CD4-positive, alpha-beta T cell treated with Interleukin-10 for 1 hour (primary cell): ENCODE measurements at regions not wholly inside any gene's neighbourhood (a gene's known extent, or its start where the extent isn't known, plus 50 kb on each side); places are given as distances from the start of the nearest gene placed in this dataset.
"Not testable (repeated sequence)": the region's sequence is repeated elsewhere in the genome, so short reads cannot be mapped to it uniquely, and the experiment has no call there.

Source experiments
- DNase-seq: peaks from one replicate; pipeline ENCODE4 v3.0.0-alpha.2; 2020

GRCh38 chr5:75002271-75002670, 50.1 kb downstream of the GCNT4 start:
- no peak for DNase-seq

GRCh38 chr5:74995926-74996325, 56.4 kb downstream of the GCNT4 start:
- no peak for DNase-seq

DNA sequence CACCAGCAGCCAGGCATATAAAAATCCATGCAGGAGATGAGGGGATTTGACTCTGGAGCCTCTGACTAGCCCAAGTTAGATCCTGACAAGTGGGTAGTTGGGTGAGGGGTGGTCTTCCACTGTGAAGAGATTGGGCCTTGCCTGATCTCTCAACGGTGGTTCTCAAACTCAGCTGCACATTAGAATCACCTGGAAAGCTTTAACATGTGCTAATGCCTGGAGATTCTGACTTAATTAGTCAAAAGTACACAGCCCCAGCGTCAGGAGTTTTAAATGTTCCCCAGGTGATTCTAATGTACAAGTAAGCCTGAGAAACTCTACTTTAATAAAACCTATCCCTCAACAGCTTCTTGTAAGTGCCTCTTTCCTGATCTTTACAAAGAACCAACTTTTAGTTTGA, 57.5 kb downstream of the GCNT4 start:
- DNase-seq = no peak

DNA sequence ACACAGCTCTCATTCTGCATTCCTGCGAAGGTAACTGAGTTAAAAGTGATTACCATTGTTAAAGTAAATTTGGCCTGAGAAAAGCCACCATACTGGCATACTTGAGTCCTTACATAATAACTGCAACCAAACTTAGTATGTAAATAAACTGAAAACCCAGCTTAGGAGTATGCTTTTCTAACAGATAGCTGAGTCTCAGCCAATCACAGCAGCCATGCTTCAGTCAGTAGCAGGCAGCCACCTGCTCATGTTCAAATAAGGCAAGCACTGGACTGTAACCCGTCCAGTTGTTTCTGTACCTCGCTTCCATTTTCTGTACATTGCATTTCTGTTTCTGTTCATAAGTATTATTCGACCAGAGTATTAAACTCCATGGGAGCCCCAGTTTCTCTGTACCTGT, 58.6 kb downstream of the GCNT4 start:
- no peak for DNase-seq

GRCh38 chr5:74992791-74993190, 59.6 kb downstream of the GCNT4 start:
- no peak for DNase-seq

- DNase-seq = no peak
Measured at GRCh38 chr5:74991522-74991921, 60.8 kb downstream of the GCNT4 start.

DNA sequence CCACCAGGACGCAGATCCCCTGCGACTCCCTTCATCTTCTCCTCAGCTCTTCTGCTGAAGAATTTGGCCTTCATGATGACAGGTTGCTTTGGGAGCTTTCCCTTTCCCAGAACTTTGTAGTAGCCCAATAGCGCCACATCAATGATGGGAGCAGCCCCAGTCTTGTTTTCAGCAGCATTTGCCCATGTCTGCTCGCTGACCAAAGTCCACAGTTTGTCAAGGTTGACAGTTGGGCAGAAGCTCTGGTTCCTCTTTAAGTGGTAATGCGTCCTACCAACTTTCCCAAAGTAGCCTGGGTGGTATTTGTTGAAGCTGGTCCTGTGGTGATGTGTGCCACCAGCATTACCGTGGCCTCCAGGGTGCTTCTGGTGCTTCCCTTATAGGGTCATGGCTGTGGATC, 62.2 kb downstream of the GCNT4 start:
- DNase-seq = no peak

- DNase-seq = no peak
Measured at GRCh38 chr5:74988273-74988983, 63.9 kb downstream of the GCNT4 start.

DNA sequence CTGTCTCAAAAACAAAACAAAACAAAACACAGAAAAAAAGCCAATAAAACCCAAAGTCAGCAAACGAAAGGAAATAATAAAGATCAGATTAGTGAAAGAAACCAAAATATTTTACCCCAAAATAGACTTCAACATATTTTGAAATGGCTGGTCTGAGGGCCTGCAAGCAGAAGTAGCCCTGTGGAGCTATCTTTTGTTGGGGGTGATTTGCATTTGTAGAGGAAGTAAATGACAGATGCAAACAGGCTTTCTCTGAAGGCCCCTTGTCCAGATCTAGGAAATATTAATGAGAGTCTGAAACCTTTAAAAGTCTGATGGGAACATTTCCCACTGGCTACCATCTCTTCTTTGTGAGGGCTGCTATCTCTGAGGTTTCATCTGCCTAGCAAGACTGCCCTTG, 74.0 kb downstream of the GCNT4 start:
- no peak for DNase-seq

DNA sequence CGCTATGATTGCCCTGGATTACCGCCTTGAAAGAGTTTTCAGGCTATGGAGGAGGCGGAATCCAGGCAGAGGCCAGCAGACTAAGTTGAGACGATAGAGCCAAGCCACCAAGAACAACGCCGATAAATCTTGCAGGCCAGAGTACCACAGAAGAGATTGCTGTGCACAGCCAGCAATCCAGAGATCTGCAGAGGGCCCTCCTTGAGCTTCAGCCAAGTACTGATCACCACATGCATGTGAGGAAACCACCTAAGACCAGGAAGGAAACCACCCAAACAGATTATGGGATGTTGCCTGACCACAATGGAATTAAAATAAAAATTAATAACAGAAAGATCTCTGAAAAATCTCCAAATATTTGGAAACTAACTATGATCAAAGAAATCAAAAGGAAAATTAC, 74.9 kb downstream of the GCNT4 start:
- DNase-seq = no peak

GRCh38 chr5:74976651-74977050, 75.7 kb downstream of the GCNT4 start:
- no peak for DNase-seq

- no peak for DNase-seq
Measured at GRCh38 chr5:74975582-74975981, 76.8 kb downstream of the GCNT4 start.

- DNase-seq = peak; percentile 43
Measured at GRCh38 chr5:74974451-74975091, 77.8 kb downstream of the GCNT4 start.

DNA sequence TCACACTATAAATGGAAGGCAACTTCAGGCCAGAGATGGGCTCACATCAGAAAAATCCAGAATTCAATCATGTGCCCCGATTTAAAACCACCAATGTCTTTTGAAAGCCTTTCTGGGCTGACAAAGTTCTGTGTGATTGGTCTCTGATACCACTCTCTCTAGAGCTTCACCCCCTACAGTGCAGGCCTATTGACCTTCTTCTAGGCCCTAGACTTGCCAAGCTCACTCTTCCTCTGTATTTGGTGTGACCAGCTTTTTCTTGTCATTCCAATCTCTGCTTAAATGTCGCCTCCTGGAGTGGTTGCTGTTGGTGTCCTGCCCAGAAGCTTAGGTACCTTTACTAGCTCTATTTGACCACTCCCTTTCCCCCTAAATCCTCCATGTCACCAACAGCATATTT, 78.7 kb downstream of the GCNT4 start:
- DNase-seq = no peak

- DNase-seq = no peak
Measured at GRCh38 chr5:74971947-74972460, 80.4 kb downstream of the GCNT4 start.

DNA sequence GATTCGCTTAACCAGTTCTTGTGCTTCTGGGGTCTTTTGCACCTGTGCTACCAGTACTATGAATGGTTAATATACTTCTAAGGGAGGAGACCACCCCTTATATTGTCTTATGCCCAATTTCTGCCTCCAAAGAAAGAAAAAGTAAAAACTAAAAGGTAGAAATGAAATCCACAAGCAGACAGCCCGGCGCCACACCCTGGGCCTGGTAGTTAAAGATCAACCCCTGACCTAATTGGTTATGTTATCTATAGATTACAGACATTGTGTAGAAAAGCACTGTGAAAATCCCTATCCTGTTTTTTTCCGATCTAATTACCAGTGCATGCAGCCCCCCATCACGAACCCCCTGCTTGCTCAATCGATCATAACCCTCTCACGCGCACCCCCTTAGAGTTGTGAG, 81.5 kb downstream of the GCNT4 start:
- DNase-seq = not testable (repeated sequence)

DNA sequence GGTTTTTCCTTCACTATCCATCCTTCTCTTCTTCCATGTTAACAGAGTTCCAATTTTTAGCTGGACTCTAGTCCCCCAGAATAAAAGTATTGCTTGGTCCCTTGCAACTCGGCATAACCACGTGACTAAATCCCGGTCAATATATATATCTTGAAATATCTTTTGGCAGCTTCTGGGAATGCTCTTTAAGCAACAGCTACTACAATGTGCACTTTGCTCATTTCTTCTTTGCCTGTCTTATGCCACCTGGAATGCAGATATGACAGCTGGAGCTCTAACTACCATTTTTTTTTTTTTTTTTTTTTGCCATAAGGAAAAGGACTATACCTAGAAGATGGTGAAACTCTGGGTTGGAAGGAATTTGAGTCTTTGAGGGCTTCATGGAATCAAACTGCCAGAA, 82.6 kb downstream of the GCNT4 start:
- DNase-seq = no peak

DNA sequence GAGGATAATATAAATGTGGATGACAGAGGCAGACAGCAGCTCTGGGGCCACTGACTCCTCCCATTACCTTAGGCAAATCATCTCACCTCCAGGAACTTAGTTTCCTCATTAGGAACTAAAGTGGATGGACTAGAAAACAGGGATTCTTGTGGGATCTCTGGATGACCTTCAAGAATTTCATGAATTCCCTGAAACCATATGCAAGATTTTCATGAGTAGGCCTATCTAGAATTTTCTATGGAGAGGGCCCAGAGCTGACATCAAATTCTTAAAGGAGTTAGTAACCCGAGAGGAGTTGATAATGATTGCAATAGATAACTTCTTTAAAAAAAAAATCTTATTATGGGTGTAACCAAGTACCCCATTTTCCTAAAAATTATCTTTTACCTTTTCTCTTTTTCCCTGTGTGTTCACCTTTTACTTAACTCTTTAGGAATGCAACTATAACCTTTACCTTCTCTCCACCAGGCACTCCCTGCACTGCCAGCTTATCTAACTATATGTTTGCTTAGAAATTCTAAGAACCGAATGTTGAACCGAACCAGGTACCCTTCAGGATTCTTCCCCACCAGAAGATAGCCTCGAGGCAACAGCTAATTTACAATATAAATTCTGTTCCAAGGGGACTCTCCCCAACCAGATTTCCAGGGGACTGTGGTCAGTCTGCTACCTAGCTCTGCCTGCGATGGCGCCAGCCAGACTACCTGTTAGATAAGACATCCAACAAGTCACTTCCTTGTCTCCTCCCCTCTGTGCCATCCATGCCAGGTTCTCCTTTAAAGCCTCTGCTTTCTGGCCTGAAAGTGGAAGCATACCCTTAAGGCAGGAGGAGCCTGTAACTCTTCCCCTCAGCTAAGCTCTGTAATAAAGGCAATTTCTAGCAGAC, 86.0 kb downstream of the GCNT4 start:
- DNase-seq = no peak

GRCh38 chr5:74963407-74963806, 89.0 kb downstream of the GCNT4 start:
- DNase-seq = no peak

DNA sequence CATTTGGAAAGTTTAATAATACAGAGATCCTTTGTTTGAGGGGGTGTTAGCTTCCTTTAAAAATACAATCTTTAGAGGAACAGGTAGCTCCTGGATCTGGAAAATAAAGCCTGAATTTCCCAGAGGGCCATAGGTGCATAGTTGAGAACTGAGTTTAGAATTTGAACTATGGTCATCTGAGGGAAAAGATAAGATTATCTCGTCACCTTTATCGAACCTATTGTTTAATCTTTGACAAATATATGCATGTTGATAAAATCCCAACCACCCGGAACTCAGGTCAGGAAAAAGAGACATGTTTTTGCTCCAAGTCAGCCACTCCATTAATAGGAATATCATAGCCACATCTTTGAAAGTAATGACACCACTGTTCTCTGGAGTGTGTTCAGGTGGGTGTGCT, 91.7 kb upstream of the FAM169A start:
- DNase-seq = no peak

DNA sequence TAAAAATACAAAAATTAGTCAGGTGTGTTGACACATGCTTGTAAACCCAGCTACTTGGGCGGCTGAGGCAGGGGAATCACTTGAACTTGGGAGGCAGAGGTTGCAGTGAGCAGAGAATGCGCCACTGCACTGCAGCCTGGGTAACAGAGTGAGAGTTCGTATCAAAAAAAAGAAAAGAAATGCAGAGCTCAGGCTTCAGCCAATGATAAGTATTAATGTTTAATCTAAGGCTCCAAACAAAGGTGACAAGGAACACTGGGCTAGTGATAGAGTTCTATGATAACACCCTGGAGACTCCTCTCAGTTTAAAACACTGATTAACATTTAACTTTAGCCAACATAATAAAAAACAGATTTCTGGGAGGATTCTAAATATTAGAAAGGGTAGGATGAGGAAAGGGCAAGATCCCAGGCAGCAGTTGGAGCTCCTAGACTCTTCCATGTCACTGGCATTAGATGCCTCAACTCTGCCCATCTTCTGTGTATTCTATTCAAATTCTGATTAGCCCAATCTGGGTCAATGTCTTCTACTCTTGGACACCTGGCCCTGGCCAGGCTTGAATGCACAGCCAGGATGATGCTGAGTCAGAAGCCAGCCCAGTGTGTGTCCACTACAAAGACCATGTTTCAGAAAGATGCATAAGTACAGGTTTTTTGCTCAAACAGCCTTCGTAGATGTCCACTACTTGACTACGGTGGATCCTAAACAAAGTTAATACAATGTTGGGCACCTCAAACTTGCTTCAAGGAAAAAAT, 91.0 kb upstream of the FAM169A start:
- no peak for DNase-seq

DNA sequence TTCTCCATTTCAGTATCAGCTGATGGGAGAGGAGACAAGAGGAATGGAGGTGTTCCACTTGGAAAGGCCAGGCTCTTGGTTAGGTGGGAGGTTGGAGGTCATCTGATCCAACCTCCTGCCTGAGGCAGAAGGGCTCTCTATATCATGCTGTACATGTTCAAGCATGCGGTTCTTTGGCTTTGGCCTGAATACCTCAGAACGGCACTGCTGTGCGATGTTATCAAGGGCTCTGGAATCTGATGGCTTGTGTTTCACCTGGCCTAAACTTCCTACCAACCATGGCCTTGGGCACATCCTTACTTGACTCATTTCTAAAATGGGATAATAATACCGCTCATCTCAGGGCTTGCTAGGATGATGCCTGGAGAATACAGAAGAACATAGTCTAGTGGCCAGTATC, 90.1 kb upstream of the FAM169A start:
- no peak for DNase-seq

GRCh38 chr5:74954919-74955318, 88.7 kb upstream of the FAM169A start:
- DNase-seq = no peak
